A549 (cell line): ENCODE measurements at regions not wholly inside any gene's neighbourhood (a gene's known extent, or its start where the extent isn't known, plus 50 kb on each side); places are given as distances from the start of the nearest gene placed in this dataset.

ENCODE experiments used
- ATAC-seq, 2 experiments: fragments of 200-7000 bp in 1 of 2; fragments of >200 bp in 1 of 2; cut with Nextera tagmentation in 1 of 2; cut with Tn5 transposase in 1 of 2; 3 replicates each; pipeline versions ENCODE4 v1.8.0 to v1.9.1; 2018 to 2020; ENCODE audit warnings: mild to moderate bottlenecking in 1 of 2, moderate library complexity in 1 of 2
- CTCF ChIA-PET: fragments of 300-600 bp; sonication (Branson Sonifier 250); formaldehyde crosslinking; extraction: SDS; loops from one replicate; lab custom pipeline; 2021; ENCODE audit warnings: antibody characterized with exemption, inconsistent platforms; lab: Yijun Ruan, JAX
- POLR2A ChIA-PET: fragments of 350-600 bp; formaldehyde crosslinking; extraction: SDS; loops from one replicate; lab custom pipeline; 2021; ENCODE audit warnings: antibody characterized with exemption, inconsistent platforms; lab: Yijun Ruan, JAX
- DNase-seq, 2 experiments: peaks; one replicate each; pipeline versions ENCODE4 v3.0.0 to v3.0.0-alpha.2; 2011 to 2016; ENCODE audit warnings: low read depth in 1 of 2, low spot score in 1 of 2
- FAIRE-seq: peaks from 2 replicates; lab custom pipeline; 2011; peaks lifted over from hg19 to GRCh38; lab: Jason Lieb, UNC
- H3K27ac ChIP-seq, 2 experiments: fragments of >200 bp; sonication (Bioruptor Twin); formaldehyde crosslinking; 3 replicates each; pipeline ENCODE4 v1.5.1; 2016 to 2017
- H3K4me1 ChIP-seq: fragments of >200 bp; sonication (Bioruptor Twin); formaldehyde crosslinking; 3 replicates; pipeline ENCODE4 v1.6.1; 2016
- H3K4me2 ChIP-seq: fragments of >200 bp; sonication (Bioruptor Twin); formaldehyde crosslinking; 3 replicates; pipeline ENCODE4 v1.6.1; 2016
- H3K4me3 ChIP-seq: fragments of >200 bp; sonication (Bioruptor Twin); formaldehyde crosslinking; 3 replicates; pipeline ENCODE4 v1.5.1; 2016
- H3K9me3 ChIP-seq: fragments of >200 bp; sonication (Bioruptor Twin); formaldehyde crosslinking; 3 replicates; pipeline ENCODE4 v1.6.1; 2016
- ATOH8 ChIP-seq: fragments of 250-450 bp; sonication (Bioruptor Pico); IDR thresholded peaks from 2 replicates; pipeline ENCODE4 v1.5.0; 2020; ENCODE audit warnings: low read depth, mild to moderate bottlenecking, moderate library complexity
- BCL3 ChIP-seq: fragments of >200 bp; sonication (Bioruptor Twin); formaldehyde crosslinking; IDR thresholded peaks from 3 replicates; pipeline ENCODE4 v1.6.1; 2016
- BHLHE40 ChIP-seq: IDR thresholded peaks from 2 replicates; pipeline ENCODE4 v1.6.1; 2012; ENCODE audit warnings: low read depth, low read length, inconsistent platforms
- CEBPB ChIP-seq, 2 experiments: fragments of >200 bp in 1 of 2; sonication (Bioruptor Twin) in 1 of 2; formaldehyde crosslinking in 1 of 2; IDR thresholded peaks; 2 replicates each; pipeline ENCODE4 v1.6.1; 2012 to 2016
- CTCF ChIP-seq: fragments of >200 bp; sonication (Bioruptor Twin); formaldehyde crosslinking; IDR thresholded peaks from 3 replicates; pipeline ENCODE4 v1.5.1; 2016
- EHF ChIP-seq: fragments of 250-450 bp; sonication (Bioruptor Pico); IDR thresholded peaks from 2 replicates; pipeline ENCODE4 v1.5.0; 2020; ENCODE audit warnings: mild to moderate bottlenecking
- EHMT2 ChIP-seq: fragments of 200-600 bp; sonication (generic); IDR thresholded peaks from 2 replicates; pipeline ENCODE4 v1.6.1; 2016; ENCODE audit warnings: antibody characterized with exemption, low read depth, mild to moderate bottlenecking, moderate library complexity
- ELK1 ChIP-seq: fragments of 150-350 bp; IDR thresholded peaks from 2 replicates; pipeline ENCODE4 v1.6.1; 2014; ENCODE audit warnings: low read depth, mild to moderate bottlenecking, low read length
- FOSB ChIP-seq: fragments of 250-450 bp; sonication (Bioruptor Pico); IDR thresholded peaks from 2 replicates; pipeline ENCODE4 v1.5.0; 2020; ENCODE audit warnings: mild to moderate bottlenecking, moderate library complexity
- HDAC2 ChIP-seq: fragments of 200-600 bp; sonication (generic); IDR thresholded peaks from 2 replicates; pipeline ENCODE4 v1.6.1; 2016
- HES2 ChIP-seq: fragments of >200 bp; sonication (Bioruptor Twin); formaldehyde crosslinking; IDR thresholded peaks from 2 replicates; pipeline ENCODE4 v1.6.1; 2016
- HEYL ChIP-seq: fragments of 250-450 bp; sonication (Bioruptor Pico); IDR thresholded peaks from 2 replicates; pipeline ENCODE4 v1.8.0; 2021; ENCODE audit warnings: mild to moderate bottlenecking, moderate library complexity
- HOXB5 ChIP-seq: fragments of 250-450 bp; sonication (Bioruptor Pico); IDR thresholded peaks from 2 replicates; pipeline ENCODE4 v1.5.0; 2020; ENCODE audit warnings: mild to moderate bottlenecking, moderate library complexity
- JUNB ChIP-seq: fragments of >200 bp; sonication (Bioruptor Twin); formaldehyde crosslinking; IDR thresholded peaks from 2 replicates; pipeline ENCODE4 v1.6.1; 2016
- KDM1A ChIP-seq: fragments of 200-600 bp; sonication (generic); IDR thresholded peaks from 2 replicates; pipeline ENCODE4 v1.6.1; 2016; ENCODE audit warnings: low read depth, mild to moderate bottlenecking
- KDM5A ChIP-seq: fragments of 200-600 bp; sonication (generic); IDR thresholded peaks from 2 replicates; pipeline ENCODE4 v1.6.1; 2016; ENCODE audit warnings: antibody characterized with exemption, mild to moderate bottlenecking
- MYC ChIP-seq: IDR thresholded peaks from 2 replicates; pipeline ENCODE4 v1.6.1; 2012; ENCODE audit warnings: mild to moderate bottlenecking, inconsistent platforms, low read length, improper control_type of control experiment, borderline replicate concordance
- NFE2L2 ChIP-seq: fragments of 150-350 bp; conservative IDR thresholded peaks from 2 replicates; pipeline ENCODE4 v1.6.1; 2014; ENCODE audit warnings: low read length
- PHF8 ChIP-seq: fragments of 200-600 bp; sonication (generic); IDR thresholded peaks from 2 replicates; pipeline ENCODE4 v1.6.1; 2016; ENCODE audit warnings: low read depth, mild to moderate bottlenecking, antibody characterized with exemption, moderate library complexity, borderline replicate concordance
- POLR2AphosphoS2 ChIP-seq: conservative IDR thresholded peaks from 2 replicates; pipeline ENCODE4 v1.6.1; 2012; ENCODE audit warnings: low read length, improper control_type of control experiment, inconsistent platforms
- RAD21 ChIP-seq, 2 experiments: fragments of >200 bp in 1 of 2; sonication (Bioruptor Twin) in 1 of 2; formaldehyde crosslinking in 1 of 2; IDR thresholded peaks in 1 of 2; conservative IDR thresholded peaks in 1 of 2; 2 replicates in 1 of 2; 3 replicates in 1 of 2; pipeline ENCODE4 v1.6.1; 2012 to 2018; ENCODE audit warnings: inconsistent platforms in 1 of 2
- RARB ChIP-seq: fragments of 250-450 bp; sonication (Bioruptor Pico); IDR thresholded peaks from 2 replicates; pipeline ENCODE4 v1.8.0; 2021; ENCODE audit warnings: mild to moderate bottlenecking, moderate library complexity
- REST ChIP-seq: fragments of 200-600 bp; sonication (generic); IDR thresholded peaks from 2 replicates; pipeline ENCODE4 v1.6.1; 2016; ENCODE audit warnings: antibody characterized with exemption, mild to moderate bottlenecking, moderate library complexity
- RNF2 ChIP-seq: fragments of 200-600 bp; sonication (generic); IDR thresholded peaks from 2 replicates; pipeline ENCODE4 v1.6.1; 2016; ENCODE audit warnings: low read depth, mild to moderate bottlenecking, antibody characterized with exemption, moderate library complexity, borderline replicate concordance
- SREBF2 ChIP-seq: fragments of 450-650 bp; IDR thresholded peaks from 2 replicates; pipeline ENCODE4 v1.6.1; 2014; ENCODE audit warnings: mild to moderate bottlenecking, moderate library complexity
- ZC3H11A ChIP-seq: fragments of 450-650 bp; IDR thresholded peaks from 2 replicates; pipeline ENCODE4 v1.6.1; 2014; ENCODE audit warnings: antibody characterized with exemption, mild to moderate bottlenecking
- ZNF302 ChIP-seq: fragments of 250-450 bp; sonication (Bioruptor Pico); IDR thresholded peaks from 2 replicates; pipeline ENCODE4 v1.9.0; 2021; ENCODE audit warnings: inconsistent platforms, mild to moderate bottlenecking, moderate library complexity
- WGBS: methylation state at CpG from one replicate; pipeline ENCODE4 v1.1.6; 2017; ENCODE audit errors: missing lambda C conversion rate; 5-methylcytosine and 5-hydroxymethylcytosine counted together

GRCh38 chr16:73176577-73177013 lies 128.7 kb upstream of the ZFHX3 start (continued):
- TF ChIP-seq BCL3 (no peak), ZNF302 (CRISPR knock-in tag) (no peak), PHF8 (no peak), BHLHE40 (no peak), HOXB5 (CRISPR knock-in tag) (no peak), SREBF2 (no peak), JUNB (peak; percentile 59; the same call in 1 of the 2 replicates), RNF2 (no peak), MYC (no peak), HDAC2 (no peak), FOSB (CRISPR knock-in tag) (no peak), NFE2L2 (peak; percentile 74), EHF (CRISPR knock-in tag) (no peak), HES2 (peak; percentile 34; the same call in 1 of the 2 replicates), KDM1A (no peak), ZC3H11A (no peak), ELK1 (no peak), KDM5A (no peak), EHMT2 (no peak), RARB (CRISPR knock-in tag) (no peak), HEYL (CRISPR knock-in tag) (no peak), ATOH8 (CRISPR knock-in tag) (no peak)

- H3K4me1 ChIP-seq, result peaks cover 15% of the 10 kb centered on the region; the same call in 2 of the 3 replicates
- FAIRE-seq (no peak), DNase-seq (no peak), ATAC-seq (peak in 1 of 2 experiments; percentile 32; a peak in 3 of 6 replicates)
- 80% methylated on average over 18 of the region's 18 CpGs for WGBS
- H3K9me3 ChIP-seq, result no peaks in the 10 kb centered on the region
- ChIA-PET POLR2A (interaction anchor here (0.8 kb wide), 1 partner anchor 118 kb away, joined by 3 read pairs; no protein-coding TSS in a partner anchor), CTCF (interaction anchor here (0.6 to 1.3 kb wide), 6 partner anchors 13 to 973 kb away, joined by 3 to 5 read pairs (median 4); no protein-coding TSS in a partner anchor)
- no peak overlapping the region for H3K4me3 ChIP-seq
- H3K27ac ChIP-seq, result peak overlapping the region in 1 of 2 experiments; percentile 20; a peak in 4 of 6 replicates
- H3K4me2 ChIP-seq, result no peak overlapping the region
- TF ChIP-seq HEYL (CRISPR knock-in tag) (no peak), EHMT2 (no peak), KDM5A (no peak), BCL3 (no peak), HDAC2 (no peak), ZC3H11A (no peak), POLR2AphosphoS2 (no peak), REST (no peak), MYC (no peak), PHF8 (no peak), CTCF (no peak; the same call in 2 of the 3 replicates), RAD21 (conservative IDR thresholded peaks at IDR 0.05 in 1 of 2, IDR thresholded peaks at IDR 0.05 in 1 of 2) (no peak), FOSB (CRISPR knock-in tag) (no peak), EHF (CRISPR knock-in tag) (no peak), CEBPB (IDR thresholded peaks at IDR 0.05) (no peak)
Observed at GRCh38 chr16:73172973-73173709, 125.2 kb upstream of the ZFHX3 start.
